ENCODE measurements at regions not wholly inside any gene's neighbourhood (a gene's known extent, or its start where the extent isn't known, plus 50 kb on each side); places are given as distances from the start of the nearest gene placed in this dataset.
A peak's percentile ranks its signal among the peaks of the same experiment; 100 is the strongest.

- DNase-seq (ENCODE audit: low spot score in 2 of 2, unreplicated experiment in 2 of 2) = no peak
- H3K9me3 Mint-ChIP-seq = peaks cover 4% of the 10 kb centered on the region
- H3K4me1 Mint-ChIP-seq = peaks cover 24% of the 10 kb centered on the region
- TF ChIP-seq CTCF (IDR thresholded peaks at IDR 0.05; ENCODE audit: unreplicated experiment) = no peak
- H3K27me3 Mint-ChIP-seq (ENCODE audit: low read depth) = no peaks in the 10 kb centered on the region
- no peak overlapping the region for H3K27ac Mint-ChIP-seq
- no peak overlapping the region for H3K4me3 Mint-ChIP-seq
- no peaks in the 10 kb centered on the region for H3K36me3 Mint-ChIP-seq
These were observed 499.9 kb downstream of the SHQ1 start for GRCh38 chr3:72348357-72348756.

GRCh38 chr3:72347819-72348319 lies 500.4 kb downstream of the SHQ1 start:
- H3K36me3 Mint-ChIP-seq = no peaks in the 10 kb centered on the region
- DNase-seq (ENCODE audit: low spot score in 2 of 2, unreplicated experiment in 2 of 2) = no peak
- TF ChIP-seq CTCF (IDR thresholded peaks at IDR 0.05; ENCODE audit: unreplicated experiment) = no peak

GRCh38 chr3:72346526-72346926 lies 501.7 kb downstream of the SHQ1 start:
- peak overlapping the region; percentile 56 for H3K27ac Mint-ChIP-seq
- no peaks in the 10 kb centered on the region for H3K36me3 Mint-ChIP-seq
- H3K4me3 Mint-ChIP-seq = no peak overlapping the region
- H3K4me1 Mint-ChIP-seq = peaks cover 28% of the 10 kb centered on the region
- peaks cover 4% of the 10 kb centered on the region for H3K9me3 Mint-ChIP-seq
- H3K27me3 Mint-ChIP-seq (ENCODE audit: low read depth) = no peaks in the 10 kb centered on the region
- no peak for DNase-seq (ENCODE audit: low spot score in 2 of 2, unreplicated experiment in 2 of 2)
- TF ChIP-seq CTCF (IDR thresholded peaks at IDR 0.05; ENCODE audit: unreplicated experiment) = no peak

More at GRCh38 chr3:72347819-72348319, 500.4 kb downstream of the SHQ1 start:
- no peak overlapping the region for H3K4me3 Mint-ChIP-seq
- H3K4me1 Mint-ChIP-seq = peaks cover 21% of the 10 kb centered on the region
- H3K9me3 Mint-ChIP-seq = peaks cover 4% of the 10 kb centered on the region
- H3K27me3 Mint-ChIP-seq (ENCODE audit: low read depth) = no peaks in the 10 kb centered on the region
- H3K27ac Mint-ChIP-seq = no peak overlapping the region

- Mint-ChIP-seq H3K27me3 (ENCODE audit: low read depth) (no peaks in the 10 kb centered on the region), H3K4me1 (peaks cover 28% of the 10 kb centered on the region), H3K4me3 (no peak overlapping the region), H3K27ac (no peak overlapping the region), H3K36me3 (no peaks in the 10 kb centered on the region), H3K9me3 (peaks cover 4% of the 10 kb centered on the region)
- no peak for DNase-seq (ENCODE audit: low spot score in 2 of 2, unreplicated experiment in 2 of 2)
- TF ChIP-seq CTCF (IDR thresholded peaks at IDR 0.05; ENCODE audit: unreplicated experiment) = no peak
These were observed 502.3 kb downstream of the SHQ1 start for GRCh38 chr3:72345980-72346379.

GRCh38 chr3:72345237-72345878 lies 502.9 kb downstream of the SHQ1 start:
- Mint-ChIP-seq H3K27ac (no peak overlapping the region), H3K4me1 (peaks cover 30% of the 10 kb centered on the region)
- no peak for TF ChIP-seq CTCF (IDR thresholded peaks at IDR 0.05; ENCODE audit: unreplicated experiment)

More at GRCh38 chr3:72345237-72345878, 502.9 kb downstream of the SHQ1 start:
- H3K9me3 Mint-ChIP-seq = peaks cover 4% of the 10 kb centered on the region
- no peak for DNase-seq (ENCODE audit: low spot score in 2 of 2, unreplicated experiment in 2 of 2)
- no peaks in the 10 kb centered on the region for H3K36me3 Mint-ChIP-seq
- no peaks in the 10 kb centered on the region for H3K27me3 Mint-ChIP-seq (ENCODE audit: low read depth)
- H3K4me3 Mint-ChIP-seq = no peak overlapping the region
